ENCODE measurements at regions not wholly inside any gene's neighbourhood (a gene's known extent, or its start where the extent isn't known, plus 50 kb on each side); places are given as distances from the start of the nearest gene placed in this dataset.
"Not testable (repeated sequence)": the region's sequence is repeated elsewhere in the genome, so short reads cannot be mapped to it uniquely, and the experiment has no call there.

DNA sequence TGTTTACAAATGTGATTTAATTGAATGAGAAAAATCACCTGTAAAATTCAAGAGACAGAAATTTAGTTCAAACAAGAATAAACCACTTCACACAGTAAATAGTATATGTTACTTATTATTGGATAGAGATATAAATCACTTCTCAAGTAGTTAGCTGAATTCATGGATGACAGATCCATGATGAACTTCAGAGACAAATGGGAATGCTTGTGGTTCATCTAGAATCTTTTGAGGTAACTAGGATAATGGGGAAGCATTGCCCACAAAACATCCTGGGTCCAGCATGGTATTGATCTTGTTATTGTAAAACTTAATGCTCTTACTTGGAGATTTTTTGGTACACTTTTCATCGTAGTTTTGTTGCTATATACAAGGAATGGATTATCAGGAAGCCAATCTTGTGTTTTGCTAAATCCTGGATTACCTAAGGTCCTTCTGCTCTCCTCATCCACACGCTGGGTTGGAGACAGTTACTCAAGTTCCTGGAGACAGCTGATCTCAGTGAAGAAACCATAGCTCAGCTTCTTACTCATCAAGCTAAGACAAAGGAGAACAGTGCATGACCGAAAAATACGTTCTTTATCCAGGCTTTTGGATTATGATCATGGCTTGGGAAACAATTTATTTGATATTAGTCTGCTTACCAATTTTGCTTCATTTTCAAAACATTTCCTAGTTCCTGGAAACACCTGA lies 142.5 kb upstream of the PREP start:
- intact Hi-C loops (cut with micrococcal nuclease), result no loop called here
- no peak for DNase-seq (ENCODE audit: low spot score)
- H3K27ac Mint-ChIP-seq, result no peak overlapping the region
- H3K4me1 Mint-ChIP-seq (ENCODE audit: low read depth), result no peaks in the 10 kb centered on the region
- peaks cover 37% of the 10 kb centered on the region for H3K27me3 Mint-ChIP-seq (ENCODE audit: low read depth)
- H3K4me3 Mint-ChIP-seq (ENCODE audit: low read depth), result no peak overlapping the region
- no peaks in the 10 kb centered on the region for H3K36me3 Mint-ChIP-seq (ENCODE audit: low read depth)
- no peaks in the 10 kb centered on the region for H3K9me3 Mint-ChIP-seq

DNA sequence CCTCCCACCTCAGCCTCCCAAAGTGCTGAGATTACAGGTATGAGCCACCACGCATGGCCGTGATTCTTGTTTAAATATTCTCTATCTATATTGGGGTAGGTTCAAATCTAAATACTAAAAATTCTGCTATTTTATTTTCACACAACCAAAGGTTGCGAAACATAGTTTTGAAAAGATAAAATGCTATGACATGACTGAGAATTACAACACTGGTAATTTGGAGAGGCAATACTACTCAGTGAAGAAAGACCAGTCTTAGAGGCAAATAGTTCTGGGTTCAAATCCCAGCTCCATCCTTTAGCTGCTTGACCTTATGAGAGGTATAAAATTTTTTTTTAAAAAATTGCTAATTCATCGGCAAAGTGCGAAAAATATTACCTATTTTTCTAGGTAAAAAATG lies 137.0 kb upstream of the PREP start:
- peaks cover 21% of the 10 kb centered on the region for H3K27me3 Mint-ChIP-seq (ENCODE audit: low read depth)
- H3K36me3 Mint-ChIP-seq (ENCODE audit: low read depth), result no peaks in the 10 kb centered on the region
- no peak overlapping the region for H3K27ac Mint-ChIP-seq
- no peaks in the 10 kb centered on the region for H3K4me1 Mint-ChIP-seq (ENCODE audit: low read depth)
- no peaks in the 10 kb centered on the region for H3K9me3 Mint-ChIP-seq
- no peak overlapping the region for H3K4me3 Mint-ChIP-seq (ENCODE audit: low read depth)
- DNase-seq (ENCODE audit: low spot score), result no peak
- intact Hi-C loops (cut with micrococcal nuclease), result no loop called here

DNA sequence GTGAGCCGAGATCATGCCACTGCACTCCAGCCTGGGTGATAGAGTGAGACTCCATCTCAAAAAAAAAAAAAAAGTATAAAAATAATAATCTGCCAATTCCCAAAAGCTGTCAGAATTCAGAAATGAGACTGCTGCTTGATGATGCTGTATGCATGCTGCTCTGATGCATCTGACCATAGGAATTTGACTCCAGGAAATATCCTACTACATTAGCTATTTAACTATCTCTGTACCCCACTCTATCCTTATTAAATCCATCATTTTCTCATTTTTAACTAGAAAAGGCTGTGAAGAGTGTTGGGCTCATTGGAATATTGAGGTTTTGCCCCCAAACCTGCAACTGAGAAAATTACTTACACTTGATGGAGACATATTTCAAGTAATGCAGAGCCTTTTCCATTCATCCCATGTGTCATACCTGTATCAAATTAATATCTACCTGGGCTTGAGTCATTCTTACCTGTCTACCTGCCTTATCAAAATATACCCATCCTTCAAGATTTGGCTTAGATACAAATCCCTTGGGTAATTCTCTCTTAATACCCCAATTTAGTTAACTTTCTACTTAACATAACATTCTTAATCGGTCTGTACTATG lies 135.2 kb upstream of the PREP start:
- H3K4me3 Mint-ChIP-seq (ENCODE audit: low read depth), result no peak overlapping the region
- peaks cover 16% of the 10 kb centered on the region for H3K27me3 Mint-ChIP-seq (ENCODE audit: low read depth)
- no peaks in the 10 kb centered on the region for H3K36me3 Mint-ChIP-seq (ENCODE audit: low read depth)
- no peak for DNase-seq (ENCODE audit: low spot score)
- intact Hi-C loops (cut with micrococcal nuclease), result no loop called here
- H3K4me1 Mint-ChIP-seq (ENCODE audit: low read depth), result no peaks in the 10 kb centered on the region
- H3K27ac Mint-ChIP-seq, result no peak overlapping the region
- no peaks in the 10 kb centered on the region for H3K9me3 Mint-ChIP-seq

GRCh38 chr6:105536961-105537360 lies 134.1 kb upstream of the PREP start:
- Mint-ChIP-seq H3K4me1 (ENCODE audit: low read depth) (no peaks in the 10 kb centered on the region), H3K4me3 (ENCODE audit: low read depth) (no peak overlapping the region), H3K36me3 (ENCODE audit: low read depth) (no peaks in the 10 kb centered on the region), H3K27me3 (ENCODE audit: low read depth) (peaks cover 24% of the 10 kb centered on the region), H3K27ac (no peak overlapping the region), H3K9me3 (no peaks in the 10 kb centered on the region)
- DNase-seq (ENCODE audit: low spot score), result no peak
- intact Hi-C loops (cut with micrococcal nuclease), result no loop called here

- Mint-ChIP-seq H3K4me1 (ENCODE audit: low read depth) (no peaks in the 10 kb centered on the region), H3K27ac (no peak overlapping the region), H3K9me3 (no peaks in the 10 kb centered on the region), H3K27me3 (ENCODE audit: low read depth) (peaks cover 33% of the 10 kb centered on the region), H3K36me3 (ENCODE audit: low read depth) (no peaks in the 10 kb centered on the region), H3K4me3 (ENCODE audit: low read depth) (no peak overlapping the region)
- no peak for DNase-seq (ENCODE audit: low spot score)
- intact Hi-C loops (cut with micrococcal nuclease), result no loop called here
These were observed 130.4 kb upstream of the PREP start for GRCh38 chr6:105533301-105533700.

DNA sequence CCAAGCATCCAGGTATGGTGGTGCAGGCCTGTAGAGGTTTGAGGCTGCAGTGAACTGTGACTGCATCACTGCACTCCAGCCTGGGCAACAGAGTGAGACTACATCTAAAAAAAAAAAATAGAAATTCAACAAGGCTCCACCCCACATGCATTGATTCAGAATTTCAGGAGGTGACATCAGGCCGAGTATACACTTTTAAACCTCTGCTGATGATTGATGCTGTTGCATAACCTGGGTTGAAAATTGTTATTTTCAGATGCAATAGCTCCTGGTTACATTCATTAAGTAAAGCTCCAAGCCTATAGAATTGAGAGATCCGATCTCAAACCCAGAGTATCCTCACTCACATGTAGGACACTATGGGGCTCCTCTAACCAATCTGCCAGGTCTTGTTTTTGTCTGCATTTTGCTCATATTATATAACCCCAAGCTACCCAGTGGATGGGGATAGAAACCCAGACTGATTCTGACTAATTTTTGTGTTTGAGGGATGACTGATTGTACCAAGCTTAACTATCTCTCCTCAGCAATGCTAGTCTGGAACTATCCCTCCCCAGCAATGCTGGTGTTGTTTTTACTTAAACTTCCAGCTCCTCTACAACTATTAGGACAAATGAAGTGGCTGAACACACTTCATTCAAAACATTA lies 123.5 kb upstream of the PREP start:
- Mint-ChIP-seq H3K9me3 (no peaks in the 10 kb centered on the region), H3K36me3 (ENCODE audit: low read depth) (no peaks in the 10 kb centered on the region), H3K4me3 (ENCODE audit: low read depth) (no peak overlapping the region), H3K27ac (no peak overlapping the region), H3K27me3 (ENCODE audit: low read depth) (peaks cover 16% of the 10 kb centered on the region), H3K4me1 (ENCODE audit: low read depth) (peaks cover 9% of the 10 kb centered on the region)
- DNase-seq (ENCODE audit: low spot score), result no peak
- intact Hi-C loops (cut with micrococcal nuclease), result no loop called here

GRCh38 chr6:105522626-105523322 lies 119.9 kb upstream of the PREP start:
- peaks cover 7% of the 10 kb centered on the region for H3K27me3 Mint-ChIP-seq (ENCODE audit: low read depth)
- H3K27ac Mint-ChIP-seq, result no peak overlapping the region
- H3K4me3 Mint-ChIP-seq (ENCODE audit: low read depth), result no peak overlapping the region
- H3K36me3 Mint-ChIP-seq (ENCODE audit: low read depth), result no peaks in the 10 kb centered on the region
- H3K9me3 Mint-ChIP-seq, result peaks cover 6% of the 10 kb centered on the region
- H3K4me1 Mint-ChIP-seq (ENCODE audit: low read depth), result peaks cover 9% of the 10 kb centered on the region
- DNase-seq (ENCODE audit: low spot score), result no peak
- intact Hi-C loops (cut with micrococcal nuclease), result loop anchor here (5.0 kb wide), 1 partner anchor 40 kb away; no protein-coding TSS in a partner anchor

- no peak for DNase-seq (ENCODE audit: low spot score)
- no peak overlapping the region for H3K27ac Mint-ChIP-seq
- H3K27me3 Mint-ChIP-seq (ENCODE audit: low read depth), result peaks cover 18% of the 10 kb centered on the region
- no peaks in the 10 kb centered on the region for H3K36me3 Mint-ChIP-seq (ENCODE audit: low read depth)
- H3K4me1 Mint-ChIP-seq (ENCODE audit: low read depth), result peaks cover 9% of the 10 kb centered on the region
- intact Hi-C loops (cut with micrococcal nuclease), result loop anchor here (5.0 kb wide), 1 partner anchor 42 kb away; no protein-coding TSS in a partner anchor
- H3K9me3 Mint-ChIP-seq, result peaks cover 9% of the 10 kb centered on the region
- no peak overlapping the region for H3K4me3 Mint-ChIP-seq (ENCODE audit: low read depth)
These were observed 117.1 kb upstream of the PREP start for GRCh38 chr6:105519954-105520353.

DNA sequence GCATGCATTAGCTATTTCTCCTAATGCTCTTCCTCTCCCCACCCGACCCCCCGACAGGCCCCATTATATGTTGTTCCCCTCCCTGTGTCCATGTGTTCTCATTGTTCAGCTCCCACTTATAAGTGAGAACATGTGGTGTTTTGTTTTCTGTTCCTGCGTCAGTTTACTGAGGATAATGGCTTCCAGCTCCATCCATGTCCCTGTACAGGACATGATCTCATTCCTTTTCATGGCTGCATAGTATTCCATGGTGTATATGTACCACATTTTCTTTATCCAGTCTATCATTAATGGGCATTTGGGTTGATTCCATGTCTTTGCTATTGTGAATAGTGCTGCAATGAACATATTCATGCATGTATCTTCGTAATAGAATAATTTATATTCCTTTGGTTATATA lies 116.1 kb upstream of the PREP start:
- H3K9me3 Mint-ChIP-seq; H3K36me3 Mint-ChIP-seq (ENCODE audit: low read depth); H3K27ac Mint-ChIP-seq; intact Hi-C loops (cut with micrococcal nuclease); H3K4me3 Mint-ChIP-seq (ENCODE audit: low read depth); H3K4me1 Mint-ChIP-seq (ENCODE audit: low read depth); DNase-seq (ENCODE audit: low spot score): not testable (repeated sequence)
- peaks cover 16% of the 10 kb centered on the region for H3K27me3 Mint-ChIP-seq (ENCODE audit: low read depth)

- Mint-ChIP-seq H3K27me3 (ENCODE audit: low read depth) (peaks cover 16% of the 10 kb centered on the region), H3K36me3 (ENCODE audit: low read depth) (no peaks in the 10 kb centered on the region), H3K27ac (no peak overlapping the region), H3K4me1 (ENCODE audit: low read depth) (peaks cover 21% of the 10 kb centered on the region), H3K4me3 (ENCODE audit: low read depth) (no peak overlapping the region), H3K9me3 (peaks cover 9% of the 10 kb centered on the region)
- intact Hi-C loops (cut with micrococcal nuclease), result no loop called here
- DNase-seq (ENCODE audit: low spot score), result no peak
These were observed 112.2 kb upstream of the PREP start for GRCh38 chr6:105515054-105515453.

GRCh38 chr6:105514306-105514705 lies 111.4 kb upstream of the PREP start:
- intact Hi-C loops (cut with micrococcal nuclease), result no loop called here
- Mint-ChIP-seq H3K4me1 (ENCODE audit: low read depth) (peaks cover 22% of the 10 kb centered on the region), H3K27me3 (ENCODE audit: low read depth) (peaks cover 18% of the 10 kb centered on the region), H3K9me3 (peaks cover 9% of the 10 kb centered on the region), H3K27ac (no peak overlapping the region), H3K36me3 (ENCODE audit: low read depth) (no peaks in the 10 kb centered on the region), H3K4me3 (ENCODE audit: low read depth) (no peak overlapping the region)
- no peak for DNase-seq (ENCODE audit: low spot score)

DNA sequence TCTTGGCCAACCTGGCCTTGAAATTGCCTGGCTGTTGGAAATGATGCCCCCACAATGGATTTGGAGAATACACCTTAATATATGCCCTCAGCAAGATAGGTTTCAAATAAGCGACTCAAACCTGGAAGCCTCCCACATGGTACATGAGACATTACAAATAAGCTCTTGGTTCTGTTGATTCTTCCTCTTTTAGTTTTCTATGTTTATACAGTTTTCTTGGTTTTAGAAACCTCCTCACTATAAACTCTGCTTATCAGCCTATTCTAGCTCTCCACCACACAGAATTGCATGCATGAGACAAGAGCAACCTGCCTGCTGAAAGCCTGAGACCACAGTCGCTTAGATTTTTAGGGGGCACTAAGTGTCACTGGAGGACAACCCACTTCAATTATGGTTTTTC lies 108.8 kb upstream of the PREP start:
- Mint-ChIP-seq H3K36me3 (ENCODE audit: low read depth) (no peaks in the 10 kb centered on the region), H3K4me3 (ENCODE audit: low read depth) (no peak overlapping the region), H3K27me3 (ENCODE audit: low read depth) (peaks cover 15% of the 10 kb centered on the region), H3K9me3 (no peaks in the 10 kb centered on the region), H3K4me1 (ENCODE audit: low read depth) (peaks cover 25% of the 10 kb centered on the region), H3K27ac (no peak overlapping the region)
- intact Hi-C loops (cut with micrococcal nuclease), result no loop called here
- no peak for DNase-seq (ENCODE audit: low spot score)

DNA sequence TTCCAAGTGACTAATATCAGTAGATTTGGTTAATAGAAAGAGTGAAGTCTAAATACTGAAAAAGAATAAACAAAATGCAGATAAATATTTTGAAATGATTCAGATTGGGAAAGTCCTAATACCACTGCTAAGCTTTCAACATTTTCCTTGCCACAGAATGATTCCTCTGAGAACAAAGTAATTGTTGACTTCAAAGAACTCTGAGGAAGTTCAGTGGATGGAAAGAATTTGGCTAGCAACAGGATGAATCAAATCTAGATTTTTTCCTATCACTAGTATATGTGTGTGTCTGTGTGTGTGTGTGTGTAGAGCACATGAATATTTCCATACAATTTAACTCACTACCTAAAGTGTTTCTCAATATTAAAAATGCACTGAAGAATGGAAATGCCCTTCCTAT lies 107.9 kb upstream of the PREP start:
- peaks cover 13% of the 10 kb centered on the region for H3K27me3 Mint-ChIP-seq (ENCODE audit: low read depth)
- H3K4me3 Mint-ChIP-seq (ENCODE audit: low read depth), result no peak overlapping the region
- no peaks in the 10 kb centered on the region for H3K36me3 Mint-ChIP-seq (ENCODE audit: low read depth)
- H3K9me3 Mint-ChIP-seq, result no peaks in the 10 kb centered on the region
- intact Hi-C loops (cut with micrococcal nuclease), result no loop called here
- no peak overlapping the region for H3K27ac Mint-ChIP-seq
- no peak for DNase-seq (ENCODE audit: low spot score)
- peaks cover 25% of the 10 kb centered on the region for H3K4me1 Mint-ChIP-seq (ENCODE audit: low read depth)

Data from activated T-helper 2 cell treated with anti-CD3 and anti-CD28 coated beads, Interferon-gamma antibody, Interleukin-2, Interleukin-4, amounts not matched to agents 10 μg/mL and 5 μg/mL and 100 μg/mL, durations not matched to agents 14 hours and 24 hours and 36 hours (primary cell).